Erythroblast (primary cell): ENCODE measurements at regions not wholly inside any gene's neighbourhood (a gene's known extent, or its start where the extent isn't known, plus 50 kb on each side); places are given as distances from the start of the nearest gene placed in this dataset.

Experiments used
- GATA1 ChIP-seq: IDR thresholded peaks from 2 replicates; pipeline ENCODE4 v1.6.1; 2011; ENCODE audit warnings: low read depth, mild to moderate bottlenecking, control low read depth, low read length, moderate library complexity
- POLR2A ChIP-seq: IDR thresholded peaks from 2 replicates; pipeline ENCODE4 v1.6.1; 2011; ENCODE audit warnings: mild to moderate bottlenecking, low read length

DNA sequence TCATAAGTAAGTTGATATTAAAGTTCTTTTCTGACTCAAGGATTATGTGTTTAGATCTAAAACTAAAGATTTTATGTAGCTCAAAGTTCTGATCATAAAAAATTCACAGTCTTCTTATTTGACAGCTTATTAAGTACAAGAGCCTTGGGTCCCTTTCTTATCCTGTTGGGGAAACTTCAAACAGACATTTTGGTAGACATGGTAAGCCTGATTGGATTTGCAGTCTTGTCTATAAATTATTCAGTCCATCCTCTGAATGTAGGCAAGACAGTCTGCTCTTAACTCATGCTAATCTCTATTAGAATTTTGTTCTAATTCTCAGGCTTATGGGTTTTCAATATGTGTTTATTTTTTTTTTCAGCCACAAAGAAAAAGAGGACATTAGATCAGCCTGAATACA lies 1718.7 kb upstream of the SLC10A2 start:
- TF ChIP-seq POLR2A (no peak), GATA1 (no peak)
